DND-41 (cell line): ENCODE measurements at regions not wholly inside any gene's neighbourhood (a gene's known extent, or its start where the extent isn't known, plus 50 kb on each side); places are given as distances from the start of the nearest gene placed in this dataset.

ENCODE experiments used
- ATAC-seq: fragments of 200-7000 bp; cut with Tn5 transposase; 3 replicates; pipeline ENCODE4 v1.9.1; 2021; ENCODE audit warnings: low read depth; ENCODE audit not compliant: insufficient read depth
- DNase-seq: peaks from one replicate; pipeline ENCODE4 v3.0.0-alpha.2; 2020
- H2AFZ ChIP-seq: 2 replicates; pipeline ENCODE4 v1.6.0; 2012; ENCODE audit warnings: low read depth, low read length
- H3K27ac ChIP-seq: 2 replicates; pipeline ENCODE4 v1.5.1; 2012; ENCODE audit warnings: low read length, inconsistent platforms
- H3K27me3 ChIP-seq: fragments of 200-600 bp; sonication (generic); 2 replicates; pipeline ENCODE4 v1.6.0; 2012; ENCODE audit warnings: low read length, mild to moderate bottlenecking, inconsistent platforms; ENCODE audit not compliant: insufficient read depth, poor library complexity
- H3K36me3 ChIP-seq: 2 replicates; pipeline ENCODE4 v1.5.1; 2012; ENCODE audit warnings: low read length, inconsistent platforms; ENCODE audit not compliant: insufficient read depth
- H3K4me1 ChIP-seq: 2 replicates; pipeline ENCODE4 v1.5.1; 2012; ENCODE audit warnings: mild to moderate bottlenecking, low read length; ENCODE audit not compliant: insufficient read depth
- H3K4me2 ChIP-seq: 2 replicates; pipeline ENCODE4 v1.6.0; 2012; ENCODE audit warnings: mild to moderate bottlenecking, moderate library complexity, low read length, inconsistent platforms; ENCODE audit not compliant: insufficient read depth
- H3K4me3 ChIP-seq, 2 experiments: fragments of 200-600 bp in 1 of 2; shearing (Covaris generic) in 1 of 2; 2 replicates each; pipeline ENCODE4 v1.5.1; 2012 to 2016; ENCODE audit warnings: inconsistent platforms in 2 of 2, low read length in 2 of 2, mild to moderate bottlenecking in 2 of 2, low read depth in 1 of 2, moderate library complexity in 1 of 2
- H3K79me2 ChIP-seq: 2 replicates; pipeline ENCODE4 v1.6.0; 2012; ENCODE audit warnings: low read length, inconsistent platforms; ENCODE audit not compliant: insufficient read depth
- H3K9ac ChIP-seq: 2 replicates; pipeline ENCODE4 v1.6.0; 2012; ENCODE audit warnings: low read depth, mild to moderate bottlenecking, inconsistent platforms, low read length, moderate library complexity
- H3K9me3 ChIP-seq: 2 replicates; pipeline ENCODE4 v1.5.1; 2012; ENCODE audit warnings: low read length, moderate library complexity, mild to moderate bottlenecking, inconsistent platforms; ENCODE audit not compliant: insufficient read depth, severe bottlenecking
- H4K20me1 ChIP-seq: 2 replicates; pipeline ENCODE4 v1.6.0; 2012; ENCODE audit warnings: low read length; ENCODE audit not compliant: insufficient read depth
- CTCF ChIP-seq: IDR thresholded peaks from 2 replicates; pipeline ENCODE4 v1.5.1; 2012; ENCODE audit warnings: borderline replicate concordance, low read length, moderate library complexity, mild to moderate bottlenecking; ENCODE audit not compliant: poor library complexity, severe bottlenecking; ENCODE audit errors: extremely low read depth
- EZH2 ChIP-seq: IDR thresholded peaks from 3 replicates; pipeline ENCODE4 v1.6.1; 2012; ENCODE audit warnings: borderline replicate concordance, low read depth, mild to moderate bottlenecking, moderate library complexity, low read length, inconsistent platforms; ENCODE audit not compliant: severe bottlenecking

- Histone ChIP-seq H3K79me2 (no peaks in the 10 kb centered on the region), H3K9ac (no peak overlapping the region), H3K4me2 (no peak overlapping the region), H3K27ac (no peak overlapping the region), H3K9me3 (no peaks in the 10 kb centered on the region), H3K4me1 (no peaks in the 10 kb centered on the region), H3K4me3 (no peak overlapping the region), H2AFZ (no peak overlapping the region), H3K27me3 (no peaks in the 10 kb centered on the region), H4K20me1 (no peaks in the 10 kb centered on the region), H3K36me3 (no peaks in the 10 kb centered on the region)
- no peak for TF ChIP-seq EZH2
- TF ChIP-seq CTCF: no peak
- ATAC-seq (no peak), DNase-seq (no peak)
These were observed 256.7 kb upstream of the SETBP1 start for GRCh38 chr18:44423814-44424644.

DNA sequence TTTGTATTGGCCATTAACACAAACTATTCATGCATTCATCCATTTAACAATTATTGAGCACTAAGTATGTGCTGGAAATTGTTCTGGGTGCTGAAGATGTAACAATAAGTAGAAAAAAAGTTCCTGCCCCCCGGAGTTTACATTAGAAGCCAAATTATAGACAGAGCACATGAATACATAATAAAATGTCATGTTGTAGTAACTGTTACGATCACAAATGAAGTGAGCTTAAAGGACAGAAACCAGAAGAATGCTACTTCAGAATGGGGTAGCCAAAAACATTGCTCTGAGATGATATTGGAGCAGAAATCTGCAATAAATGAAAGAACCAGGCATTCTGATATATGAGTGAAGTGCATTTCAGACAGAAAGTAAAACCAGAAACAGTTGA is 256.0 kb upstream of the SETBP1 start:
- H3K36me3 ChIP-seq: no peaks in the 10 kb centered on the region
- H3K4me2 ChIP-seq: no peak overlapping the region
- no peaks in the 10 kb centered on the region for H3K9me3 ChIP-seq
- no peak overlapping the region for H2AFZ ChIP-seq
- TF ChIP-seq CTCF: no peak
- no peaks in the 10 kb centered on the region for H4K20me1 ChIP-seq
- no peak overlapping the region for H3K4me3 ChIP-seq
- H3K9ac ChIP-seq: no peak overlapping the region
- no peaks in the 10 kb centered on the region for H3K4me1 ChIP-seq
- no peak overlapping the region for H3K27ac ChIP-seq
- H3K79me2 ChIP-seq: no peaks in the 10 kb centered on the region
- ATAC-seq: no peak
- H3K27me3 ChIP-seq: no peaks in the 10 kb centered on the region
- no peak for DNase-seq

DNA sequence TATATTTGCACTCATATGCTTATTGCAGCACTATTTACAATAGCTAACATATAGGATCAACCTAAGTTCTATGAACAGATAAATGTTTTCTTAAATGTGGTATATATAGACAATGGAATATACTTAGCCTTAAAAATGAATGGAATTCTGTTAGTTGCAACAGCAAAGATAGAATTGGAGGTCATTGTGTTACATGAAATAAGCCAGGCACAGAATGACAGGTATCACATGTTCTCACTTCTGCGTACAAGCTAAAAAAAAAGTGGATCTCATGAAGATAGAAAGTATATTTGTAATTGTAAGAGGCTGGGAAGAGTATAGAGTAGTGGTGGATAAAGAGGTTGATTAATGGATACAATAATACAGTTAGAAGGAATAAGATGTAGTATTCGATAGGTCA is 255.5 kb upstream of the SETBP1 start:
- Histone ChIP-seq H3K27ac (no peak overlapping the region), H3K36me3 (no peaks in the 10 kb centered on the region), H3K4me3 (no peak overlapping the region), H4K20me1 (no peaks in the 10 kb centered on the region), H3K4me1 (no peaks in the 10 kb centered on the region), H2AFZ (no peak overlapping the region), H3K9ac (no peak overlapping the region), H3K79me2 (no peaks in the 10 kb centered on the region), H3K9me3 (no peaks in the 10 kb centered on the region), H3K4me2 (no peak overlapping the region), H3K27me3 (no peaks in the 10 kb centered on the region)
- DNase-seq (no peak), ATAC-seq (no peak)
- no peak for TF ChIP-seq CTCF
- TF ChIP-seq EZH2: no peak
